HepG2 (cell line): ENCODE measurements at regions not wholly inside any gene's neighbourhood (a gene's known extent, or its start where the extent isn't known, plus 50 kb on each side); places are given as distances from the start of the nearest gene placed in this dataset.
A peak's percentile ranks its signal among the peaks of the same experiment; 100 is the strongest.

Source experiments
- ATAC-seq: fragments of 200-7000 bp; cut with Tn5 transposase; 3 replicates; pipeline ENCODE4 v1.9.1; 2020; ENCODE audit warnings: mild to moderate bottlenecking, moderate library complexity
- BruUV-seq: library from RNA; stranded (reverse); fragments of 400-500 nt; replicated peaks from 2 replicates; lab custom pipeline; 2021; lab: Mats Ljungman, UMichigan
- CTCF ChIA-PET: fragments of 300-600 bp; formaldehyde crosslinking; extraction: SDS; loops from one replicate; lab custom pipeline; 2021; ENCODE audit warnings: low total read pairs, inconsistent platforms, low intra/inter-chr PET ratio; lab: Yijun Ruan, JAX
- POLR2A ChIA-PET: fragments of 350-600 bp; sonication (Branson Sonifier 250); formaldehyde crosslinking; loops from one replicate; lab custom pipeline; 2020; ENCODE audit warnings: antibody characterized with exemption, inconsistent platforms; lab: Yijun Ruan, JAX
- DNase-seq: peaks from one replicate; pipeline ENCODE4 v3.0.0-alpha.2; 2015; ENCODE audit warnings: low spot score
- FAIRE-seq: peaks from 3 replicates; lab custom pipeline; 2011; peaks lifted over from hg19 to GRCh38; lab: Jason Lieb, UNC
- H2AFZ ChIP-seq: one replicate; pipeline ENCODE4 v1.6.1; 2011; ENCODE audit warnings: low read length, inconsistent platforms
- H3K27ac ChIP-seq: fragments of 300-600 bp; 3 replicates; pipeline ENCODE4 v1.8.0; 2011; ENCODE audit warnings: mixed run types, mild to moderate bottlenecking, mixed read lengths, low read length, inconsistent platforms; ENCODE audit not compliant: insufficient read depth; ENCODE audit errors: extremely low read length
- H3K27me3 ChIP-seq, 2 experiments: fragments of 200-600 bp in 1 of 2; 2 replicates in 1 of 2; 3 replicates in 1 of 2; pipeline versions ENCODE4 v1.6.0 to v1.8.0; 2011; ENCODE audit warnings: low read length in 2 of 2, mild to moderate bottlenecking in 2 of 2, moderate library complexity in 2 of 2, inconsistent platforms in 1 of 2; ENCODE audit not compliant: insufficient read depth in 2 of 2, control insufficient read depth in 1 of 2
- H3K36me3 ChIP-seq, 2 experiments: fragments of 200-600 bp in 1 of 2; replicated peaks in 1 of 2; 2 replicates in 1 of 2; 3 replicates in 1 of 2; pipeline versions ENCODE4 v1.5.1 to v1.8.0; 2011; ENCODE audit warnings: low read length in 2 of 2, inconsistent platforms in 1 of 2; ENCODE audit not compliant: insufficient read depth in 2 of 2, control insufficient read depth in 1 of 2
- H3K4me1 ChIP-seq: 2 replicates; pipeline ENCODE4 v1.5.1; 2012; ENCODE audit warnings: low read length, inconsistent platforms; ENCODE audit not compliant: insufficient read depth
- H3K4me2 ChIP-seq: 2 replicates; pipeline ENCODE4 v1.6.0; 2011; ENCODE audit warnings: low read depth, low read length, inconsistent platforms
- H3K4me3 ChIP-seq, 3 experiments: fragments of 200-600 bp in 1 of 3; sonication (generic), shearing (Covaris generic) in 1 of 3; replicated peaks in 1 of 3; 2 replicates each; pipeline ENCODE4 v1.5.1; 2011 to 2016; ENCODE audit warnings: low read length in 3 of 3, inconsistent platforms in 2 of 3, low read depth in 2 of 3, mild to moderate bottlenecking in 2 of 3, control low read depth in 1 of 3, mixed read lengths in 1 of 3; ENCODE audit not compliant: insufficient read depth in 1 of 3
- H3K79me2 ChIP-seq: one replicate; pipeline ENCODE4 v1.6.1; 2011; ENCODE audit warnings: low read length, inconsistent platforms; ENCODE audit not compliant: insufficient read depth
- H3K9ac ChIP-seq: 2 replicates; pipeline ENCODE4 v1.6.0; 2011; ENCODE audit warnings: mild to moderate bottlenecking, low read depth, low read length, inconsistent platforms; ENCODE audit not compliant: insufficient read depth
- H3K9me3 ChIP-seq: 2 replicates; pipeline ENCODE4 v1.5.1; 2012; ENCODE audit warnings: mild to moderate bottlenecking, low read length
- H4K20me1 ChIP-seq: 2 replicates; pipeline ENCODE4 v1.6.0; 2011; ENCODE audit warnings: inconsistent platforms, mild to moderate bottlenecking, low read length, moderate library complexity; ENCODE audit not compliant: insufficient read depth
- ATF4 ChIP-seq, 2 experiments: fragments of 450-650 bp in 1 of 2; sonication (generic) in 1 of 2; formaldehyde crosslinking; IDR thresholded peaks; 2 replicates each; pipeline versions ENCODE4 v1.5.0 to v1.8.0; 2020 to 2022; ENCODE audit warnings: mild to moderate bottlenecking in 1 of 2, missing genetic modification reagents in 1 of 2
- MAFF ChIP-seq: IDR thresholded peaks from 2 replicates; pipeline ENCODE4 v1.6.1; 2011; ENCODE audit warnings: low read depth, low read length, improper control_type of control experiment
- MAFK ChIP-seq, 2 experiments: IDR thresholded peaks in 1 of 2; conservative IDR thresholded peaks in 1 of 2; 2 replicates each; pipeline ENCODE4 v1.6.1; 2011; ENCODE audit warnings: improper control_type of control experiment in 2 of 2, low read length in 2 of 2
- POLR2AphosphoS5 ChIP-seq: IDR thresholded peaks from 2 replicates; pipeline ENCODE4 v1.6.1; 2012; ENCODE audit warnings: low read depth, low read length
- RFXAP ChIP-seq: sonication (generic); formaldehyde crosslinking; IDR thresholded peaks from 2 replicates; pipeline ENCODE4 v1.4.0; 2020; ENCODE audit warnings: missing genetic modification reagents, borderline replicate concordance
- ZFP82 ChIP-seq: sonication (generic); formaldehyde crosslinking; IDR thresholded peaks from 2 replicates; pipeline ENCODE4 v1.5.1; 2020; ENCODE audit warnings: mild to moderate bottlenecking, missing genetic modification reagents, borderline replicate concordance
- ZNF513 ChIP-seq: sonication (generic); formaldehyde crosslinking; conservative IDR thresholded peaks from 2 replicates; pipeline ENCODE4 v1.5.0; 2020; ENCODE audit warnings: missing genetic modification reagents
- ZNF552 ChIP-seq: sonication (generic); formaldehyde crosslinking; IDR thresholded peaks from 2 replicates; pipeline ENCODE4 v1.9.0; 2022; ENCODE audit warnings: missing genetic modification reagents, mild to moderate bottlenecking, borderline replicate concordance
- WGBS: methylation state at CpG from one replicate; pipeline ENCODE4 v1.1.6; 2017; ENCODE audit warnings: low lambda C conversion rate; 5-methylcytosine and 5-hydroxymethylcytosine counted together
- in situ Hi-C: cut with HindIII; loops from 2 replicates; pipeline ENCODE4 v1.10.0; 2017; ENCODE audit warnings: low pct_unique_long_range_greater_than_20kb; ENCODE audit not compliant: extremely low pct_ligation_motif_present
- intact Hi-C: fragments of 100-400 bp; cut with micrococcal nuclease; formaldehyde crosslinking; loops from one replicate; pipeline ENCODE4 v1.10.0; 2022; ENCODE audit not compliant: unreplicated experiment

GRCh38 chr20:51315390-51315789, 227.1 kb downstream of the NFATC2 start (continued):
- no peak for TF ChIP-seq POLR2AphosphoS5

- FAIRE-seq = no peak
- intact Hi-C loops (no loop called here), in situ Hi-C loops (loop anchor here (25.0 kb wide), 1 partner anchor 526 kb away; the partner anchor contains the start of gene BCAS4)
- ChIA-PET POLR2A (no interaction called here), CTCF (no interaction called here)
- Histone ChIP-seq H4K20me1 (no peaks in the 10 kb centered on the region), H3K4me3 (no peak overlapping the region), H2AFZ (no peak overlapping the region), H3K9me3 (no peaks in the 10 kb centered on the region), H3K27me3 (peaks cover 7 to 53% of the 10 kb centered on the region in 2 experiments; a peak in 4 of 5 replicates), H3K4me2 (no peak overlapping the region), H3K4me1 (no peaks in the 10 kb centered on the region), H3K27ac (no peak overlapping the region), H3K36me3 (no peaks in the 10 kb centered on the region), H3K9ac (no peak overlapping the region), H3K79me2 (no peaks in the 10 kb centered on the region)
- WGBS = 31% methylated on average over 5 of the region's 5 CpGs
- no peak for ATAC-seq
- no TSS peak for BruUV-seq
- TF ChIP-seq ATF4 (CRISPR knock-in tag; IDR thresholded peaks at IDR 0.05) (no peak), RFXAP (CRISPR knock-in tag) (no peak), MAFF (peak; percentile 24; the same call in 1 of the 2 replicates), MAFK (conservative IDR thresholded peaks at IDR 0.05 in 1 of 2, IDR thresholded peaks at IDR 0.05 in 1 of 2; ENCODE audit: low read length in 2 of 2) (peak in 1 of 2 experiments; percentile 43; a peak in 2 of 4 replicates), ZNF513 (CRISPR knock-in tag) (no peak), ZNF552 (CRISPR knock-in tag) (no peak), ZFP82 (CRISPR knock-in tag) (no peak)
- DNase-seq = no peak
Measured at GRCh38 chr20:51313358-51313827, 229.1 kb downstream of the NFATC2 start.
